Daoy (cell line): ENCODE measurements at regions not wholly inside any gene's neighbourhood (a gene's known extent, or its start where the extent isn't known, plus 50 kb on each side); places are given as distances from the start of the nearest gene placed in this dataset.
A peak's percentile ranks its signal among the peaks of the same experiment; 100 is the strongest.
"Not testable (repeated sequence)": the region's sequence is repeated elsewhere in the genome, so short reads cannot be mapped to it uniquely, and the experiment has no call there.

Experiments used
- DNase-seq: peaks from one replicate; pipeline ENCODE4 v3.0.0-alpha.2; 2015; ENCODE audit warnings: low read depth

GRCh38 chr10:95137990-95138625 lies 55.9 kb upstream of the ACSM6 start:
- DNase-seq: not testable (repeated sequence)

- DNase-seq: no peak
Measured at GRCh38 chr10:95134490-95134889, 59.5 kb upstream of the ACSM6 start.

GRCh38 chr10:95133997-95134396 lies 60.0 kb upstream of the ACSM6 start:
- peak; percentile 15 for DNase-seq

- DNase-seq: peak; percentile 75
Measured at GRCh38 chr10:95133016-95133752, 60.9 kb upstream of the ACSM6 start.

GRCh38 chr10:95130429-95130828 lies 61.1 kb upstream of the CYP2C8 start:
- not testable (repeated sequence) for DNase-seq

GRCh38 chr10:95125582-95125981 lies 56.3 kb upstream of the CYP2C8 start:
- DNase-seq: no peak

- no peak for DNase-seq
Measured at GRCh38 chr10:95122736-95123135, 53.4 kb upstream of the CYP2C8 start.

- no peak for DNase-seq
Measured at GRCh38 chr10:95121904-95122303, 52.6 kb upstream of the CYP2C8 start.
